Superior temporal gyrus (tissue), 1 donor: ENCODE measurements at regions not wholly inside any gene's neighbourhood (a gene's known extent, or its start where the extent isn't known, plus 50 kb on each side); places are given as distances from the start of the nearest gene placed in this dataset.
"Not testable (repeated sequence)": the region's sequence is repeated elsewhere in the genome, so short reads cannot be mapped to it uniquely, and the experiment has no call there.

Experiments
- DNase-seq: peaks from one replicate; pipeline ENCODE4 v3.0.0-alpha.2; 2016; ENCODE audit errors: extremely low spot score

- no peak for DNase-seq
Measured at GRCh38 chr4:151853034-151853433, 92.2 kb upstream of the GATB start.

GRCh38 chr4:151852202-151852601 lies 91.4 kb upstream of the GATB start:
- no peak for DNase-seq

- no peak for DNase-seq
Measured at GRCh38 chr4:151851354-151851753, 90.5 kb upstream of the GATB start.

- peak; percentile 33 for DNase-seq
Measured at GRCh38 chr4:151850791-151851213, 90.0 kb upstream of the GATB start.

- DNase-seq: not testable (repeated sequence)
Measured at GRCh38 chr4:151845551-151845950, 84.7 kb upstream of the GATB start.

- DNase-seq: no peak
Measured at GRCh38 chr4:151842430-151843079, 81.7 kb upstream of the GATB start.

GRCh38 chr4:151841107-151841506 lies 80.3 kb upstream of the GATB start:
- DNase-seq: no peak

- DNase-seq: no peak
Measured at GRCh38 chr4:151835467-151835866, 74.7 kb upstream of the GATB start.

GRCh38 chr4:151833174-151833573 lies 72.4 kb upstream of the GATB start:
- peak; percentile 20 for DNase-seq

- no peak for DNase-seq
Measured at GRCh38 chr4:151831526-151831925, 70.7 kb upstream of the GATB start.

- no peak for DNase-seq
Measured at GRCh38 chr4:151830168-151830567, 69.4 kb upstream of the GATB start.

- DNase-seq: no peak
Measured at GRCh38 chr4:151829309-151829708, 68.5 kb upstream of the GATB start.

- no peak for DNase-seq
Measured at GRCh38 chr4:151824656-151825055, 63.8 kb upstream of the GATB start.

GRCh38 chr4:151822331-151822730 lies 61.5 kb upstream of the GATB start:
- no peak for DNase-seq

- no peak for DNase-seq
Measured at GRCh38 chr4:151820004-151820403, 59.2 kb upstream of the GATB start.

- no peak for DNase-seq
Measured at GRCh38 chr4:151811403-151811802, 50.6 kb upstream of the GATB start.
